ENCODE measurements at regions not wholly inside any gene's neighbourhood (a gene's known extent, or its start where the extent isn't known, plus 50 kb on each side); places are given as distances from the start of the nearest gene placed in this dataset.
"Not testable (repeated sequence)": the region's sequence is repeated elsewhere in the genome, so short reads cannot be mapped to it uniquely, and the experiment has no call there.

DNA sequence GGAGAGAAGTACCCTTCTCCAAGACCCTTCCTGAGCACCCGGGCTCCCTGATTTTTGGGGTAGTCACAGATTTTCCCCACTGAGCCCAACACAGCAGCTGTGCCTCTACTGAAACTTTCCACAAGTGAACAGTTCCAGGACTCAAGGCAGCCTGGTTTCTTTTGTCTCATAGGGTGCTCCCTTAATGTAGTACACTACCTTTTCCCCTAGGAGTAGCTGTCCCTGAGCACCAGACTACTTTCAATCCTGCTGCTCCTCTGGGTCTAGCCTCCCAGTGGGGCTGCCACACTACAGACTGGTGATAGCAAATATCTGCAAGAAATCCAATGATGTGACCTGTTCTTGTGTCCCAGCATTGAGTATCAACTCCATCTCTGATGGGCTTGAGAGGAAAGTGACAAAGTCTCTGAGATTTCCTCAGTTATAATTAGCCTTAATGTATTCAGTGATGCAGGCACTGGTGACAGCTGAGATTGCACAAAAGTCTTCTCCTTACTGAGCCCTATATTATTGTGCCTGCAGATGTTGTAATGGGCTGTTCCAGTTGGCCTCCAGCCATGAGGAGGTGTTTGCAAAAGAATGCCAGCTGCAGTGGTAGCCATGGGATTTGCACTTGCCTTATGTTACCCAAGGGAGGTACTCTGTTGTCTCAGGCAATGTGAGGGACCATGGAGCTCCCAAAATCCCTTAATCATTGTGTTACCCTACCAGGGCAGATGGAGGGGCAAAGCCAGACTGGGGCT lies 1802.5 kb downstream of the EFNA5 start:
- DNase-seq, result no peak

DNA sequence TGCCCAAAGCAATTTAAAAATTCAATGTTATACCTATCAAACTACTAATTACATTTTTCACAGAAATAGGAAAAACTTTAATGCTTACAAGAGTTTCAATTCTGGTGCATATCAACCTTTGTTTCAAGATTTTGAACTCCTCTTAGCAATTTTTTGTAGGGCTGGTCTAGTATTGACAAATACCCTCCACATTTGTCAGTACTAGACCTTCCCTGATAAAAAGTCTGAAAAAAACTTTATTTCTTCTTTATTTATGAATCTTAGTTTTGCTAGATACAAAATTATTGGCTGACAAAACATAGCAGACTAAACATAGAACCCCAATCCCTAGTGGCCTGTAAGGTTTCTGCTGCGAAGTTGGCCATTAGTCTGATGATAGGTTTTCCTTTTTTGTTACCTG lies 1804.9 kb downstream of the EFNA5 start:
- no peak for DNase-seq

DNA sequence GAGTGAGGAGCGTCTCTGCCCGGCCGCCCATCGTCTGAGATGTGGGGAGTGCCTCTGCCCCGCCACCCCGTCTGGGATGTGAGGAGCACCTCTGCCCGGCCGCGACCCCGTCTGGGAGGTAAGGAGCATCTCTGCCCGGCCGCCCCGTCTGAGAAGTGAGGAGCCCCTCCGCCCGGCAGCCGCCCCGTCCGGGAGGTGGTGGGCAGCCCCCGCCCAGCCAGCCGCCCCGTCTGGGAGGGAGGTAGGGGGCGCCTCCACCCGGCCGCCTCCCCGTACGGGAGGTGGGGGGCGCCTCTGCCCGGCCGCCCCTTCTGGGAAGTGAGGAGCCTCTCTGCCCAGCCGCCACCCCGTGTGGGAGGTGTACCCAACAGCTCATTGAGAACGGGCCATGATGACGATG lies 1811.4 kb downstream of the EFNA5 start:
- DNase-seq, result not testable (repeated sequence)

GRCh38 chr5:105849701-105850100 lies 1821.0 kb downstream of the EFNA5 start:
- no peak for DNase-seq

- no peak for DNase-seq
Measured at GRCh38 chr5:105840800-105841199, 1829.9 kb downstream of the EFNA5 start.

GRCh38 chr5:105836887-105837286 lies 1833.8 kb downstream of the EFNA5 start:
- DNase-seq, result no peak

DNA sequence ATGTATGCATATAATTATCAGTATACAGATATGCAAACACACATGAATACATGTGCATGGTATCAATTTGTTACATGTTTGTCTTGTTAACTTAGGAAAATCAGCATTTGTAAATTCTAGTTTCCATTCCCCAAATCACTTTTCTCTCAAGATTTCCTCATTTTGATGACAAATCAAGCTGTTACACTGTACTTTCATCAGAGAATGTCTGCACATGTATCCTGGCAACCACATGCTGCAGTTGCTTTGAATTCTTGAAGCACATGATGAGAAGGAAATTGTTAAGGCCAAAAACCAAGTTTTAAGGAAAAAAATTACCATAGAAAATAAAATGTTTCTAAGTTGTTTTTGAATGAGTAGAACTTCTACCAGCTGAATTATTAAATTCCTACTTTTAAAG lies 1834.5 kb downstream of the EFNA5 start:
- DNase-seq, result no peak

DNA sequence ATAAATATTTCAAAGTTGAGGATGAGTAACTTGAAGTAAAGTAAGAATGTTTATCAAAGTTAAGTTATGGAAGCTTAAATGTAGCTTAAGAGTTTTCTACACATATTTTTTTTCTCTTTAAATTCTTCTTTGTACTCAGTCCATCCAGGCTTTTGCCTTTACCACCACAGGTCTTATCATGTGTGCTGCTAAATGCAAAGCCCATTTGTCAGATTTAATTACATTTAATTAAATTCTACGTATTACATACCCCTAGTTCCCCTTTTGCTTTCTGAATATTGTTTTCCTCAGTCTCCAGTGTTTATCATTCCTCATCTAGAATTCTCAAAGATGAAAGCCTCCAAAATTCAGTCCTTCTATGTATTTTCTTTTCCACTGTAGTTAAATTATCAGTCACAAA lies 1841.9 kb downstream of the EFNA5 start:
- no peak for DNase-seq

DNA sequence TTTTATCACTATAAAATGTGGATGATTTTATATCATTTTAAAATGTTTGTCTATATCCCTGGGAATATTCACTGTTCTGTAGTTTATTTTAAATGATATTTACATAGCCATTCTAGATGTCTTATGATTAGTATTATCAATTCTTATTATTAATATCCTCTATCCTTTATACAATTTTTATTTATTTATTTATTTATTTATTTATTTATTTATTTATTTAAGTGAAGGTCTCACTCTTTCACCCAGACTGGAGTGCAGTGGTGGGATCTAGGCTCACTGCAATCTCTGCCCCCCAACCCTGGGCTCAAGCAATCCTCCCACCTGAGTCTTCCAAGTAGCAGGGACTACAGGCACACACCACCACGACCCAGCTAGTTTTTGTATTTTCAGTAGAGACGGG lies 1848.9 kb downstream of the EFNA5 start:
- DNase-seq, result no peak

DNA sequence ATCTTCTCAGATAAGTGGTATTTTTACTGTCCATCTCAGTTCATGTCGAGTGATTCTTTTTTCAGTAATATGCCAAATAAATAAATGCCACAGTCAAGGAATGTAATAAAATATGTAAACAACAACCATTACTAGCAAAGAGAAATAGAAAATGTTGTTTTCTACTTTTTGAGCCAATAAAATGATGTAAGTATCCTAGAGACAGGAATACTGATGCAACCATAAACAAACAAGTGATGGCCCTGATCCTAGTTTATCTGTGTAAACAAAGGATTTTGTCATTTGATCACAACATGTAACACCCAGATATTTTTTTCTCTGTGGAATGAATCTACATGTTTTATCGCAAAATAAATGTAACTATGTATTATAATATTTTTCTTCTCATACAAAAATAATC lies 1852.8 kb downstream of the EFNA5 start:
- no peak for DNase-seq

DNA sequence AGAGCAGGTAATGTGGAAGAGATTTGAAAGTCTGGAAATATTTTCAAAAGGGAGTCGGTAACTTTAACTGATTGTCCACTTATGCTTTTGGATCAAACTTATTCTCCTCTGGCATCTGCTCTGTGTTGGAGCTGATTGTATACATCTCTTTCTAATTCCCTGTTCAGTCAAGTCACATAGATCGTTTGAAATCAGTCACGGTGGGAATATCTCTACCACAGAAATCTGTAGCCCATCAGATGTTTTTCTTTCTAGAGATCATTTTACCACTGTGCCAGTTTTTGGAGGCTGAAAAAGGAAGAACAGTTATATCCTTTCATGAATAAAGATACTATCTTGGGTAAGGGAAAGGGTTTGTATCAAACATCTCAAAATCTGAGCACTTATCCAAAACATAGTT lies 1853.3 kb downstream of the EFNA5 start:
- no peak for DNase-seq

DNA sequence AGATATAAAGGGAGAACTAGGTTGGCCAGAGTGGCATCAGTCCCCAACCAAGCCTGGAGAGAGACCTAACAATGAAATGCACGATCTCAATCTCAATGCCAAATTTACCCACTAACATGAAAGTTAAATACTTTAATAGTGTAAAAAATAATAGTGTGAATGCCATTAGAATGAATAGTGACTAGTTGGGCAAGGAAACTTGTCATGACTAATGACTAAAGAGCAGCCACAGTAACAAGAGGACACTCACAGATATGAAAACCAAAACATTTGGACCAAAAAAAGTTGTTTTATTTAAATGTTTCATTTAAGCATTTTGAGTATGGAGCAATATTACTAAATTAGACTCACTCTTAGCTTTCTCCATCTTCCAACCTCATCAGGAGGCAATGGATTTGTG lies 1853.8 kb downstream of the EFNA5 start:
- DNase-seq, result no peak

- DNase-seq, result no peak
Measured at GRCh38 chr5:105812304-105812703, 1858.4 kb downstream of the EFNA5 start.

DNA sequence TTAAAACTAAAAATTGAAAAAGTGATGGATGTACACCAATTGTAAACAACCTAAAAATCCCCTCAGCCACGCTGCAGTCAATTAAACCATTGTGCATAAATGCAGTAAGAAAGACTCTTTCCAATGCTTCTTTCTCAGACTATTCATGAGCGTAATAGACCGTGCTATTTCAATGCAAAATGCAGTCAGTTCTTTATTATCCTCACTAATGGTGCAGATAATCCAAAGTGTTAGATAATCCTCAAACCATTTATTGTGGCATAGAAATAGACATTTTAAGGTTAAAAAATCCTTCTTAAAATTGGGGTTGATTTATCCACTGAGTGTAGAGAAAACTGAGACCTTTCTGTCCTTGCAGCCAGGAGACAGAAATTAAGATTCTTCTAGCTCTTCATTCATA lies 1862.8 kb downstream of the EFNA5 start:
- DNase-seq, result no peak

DNA sequence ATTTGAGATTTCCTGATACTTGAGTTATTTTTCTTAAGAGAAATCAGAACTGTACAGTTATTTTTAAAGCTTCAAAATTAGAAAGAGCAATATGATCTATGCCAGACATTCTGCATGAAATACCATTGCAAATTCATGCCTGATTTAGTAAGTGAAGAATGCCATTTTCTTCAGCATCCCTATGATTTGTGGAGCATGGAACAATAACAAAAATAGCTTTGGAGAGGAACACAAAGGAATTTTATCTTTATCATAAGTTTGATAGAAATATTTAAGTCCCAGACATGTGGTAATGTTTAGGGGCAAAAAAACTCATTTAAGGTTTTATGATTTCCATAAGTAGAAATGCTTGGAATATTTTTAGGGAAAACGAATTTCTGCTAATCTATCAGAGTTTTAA lies 1863.4 kb downstream of the EFNA5 start:
- DNase-seq, result no peak

- no peak for DNase-seq
Measured at GRCh38 chr5:105806596-105806995, 1864.1 kb downstream of the EFNA5 start.

DNA sequence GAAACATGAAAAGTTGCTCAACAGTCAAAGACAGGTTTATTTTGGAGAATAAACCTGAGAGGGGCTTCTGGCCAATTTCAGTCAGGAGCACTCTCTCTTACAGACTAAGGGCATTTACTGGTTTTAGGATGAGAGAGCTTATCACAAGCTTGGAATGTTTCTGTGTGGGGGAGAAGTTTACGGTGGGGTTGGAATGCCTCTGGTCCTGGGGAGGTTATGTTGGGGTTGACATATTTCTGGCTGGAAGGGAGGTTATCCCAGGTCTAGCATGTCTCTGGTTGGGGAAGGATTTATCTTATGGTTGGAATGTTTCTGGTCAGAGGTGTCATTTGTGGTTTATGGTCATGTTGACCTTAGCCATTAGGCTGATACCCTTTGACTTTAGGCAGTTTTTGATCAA lies 1867.3 kb downstream of the EFNA5 start:
- DNase-seq, result no peak

DNA sequence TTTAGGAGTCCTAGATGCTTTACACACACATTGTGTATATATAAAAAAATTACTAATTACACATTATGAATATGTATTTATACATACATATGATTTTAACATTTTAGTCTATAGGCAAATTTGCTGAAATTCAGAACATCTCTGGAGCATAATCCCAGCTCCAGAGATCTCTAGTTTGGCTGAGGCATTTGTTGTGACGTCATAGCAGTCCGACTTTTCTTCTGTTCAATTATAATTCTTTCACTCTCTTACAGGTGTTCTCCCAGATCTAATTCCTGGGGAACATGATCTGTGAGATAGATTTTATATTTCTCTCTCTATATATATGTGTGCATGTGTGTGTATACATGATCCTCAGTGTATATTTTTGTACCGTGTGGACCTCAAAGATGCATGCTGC lies 1876.2 kb downstream of the EFNA5 start:
- no peak for DNase-seq

GRCh38 chr5:105789246-105789645 lies 1881.5 kb downstream of the EFNA5 start:
- no peak for DNase-seq

DNA sequence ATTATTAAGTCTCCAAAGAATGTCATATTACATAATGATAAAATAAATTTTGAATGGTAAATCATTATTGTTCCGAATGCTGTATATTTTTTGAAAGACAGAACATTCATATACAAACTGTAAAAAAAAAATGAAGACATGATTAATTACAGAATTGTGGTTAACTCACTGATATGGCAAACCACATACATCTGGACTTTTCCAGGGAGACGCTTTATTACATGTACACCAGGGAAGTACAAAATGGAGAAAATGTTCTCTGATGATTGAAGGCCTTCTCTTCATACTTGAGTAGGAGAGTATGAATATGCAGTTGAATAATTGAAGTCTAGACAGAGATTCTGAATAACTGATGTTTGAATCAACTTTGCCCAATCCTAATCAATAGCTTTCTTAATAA lies 1886.9 kb downstream of the EFNA5 start:
- no peak for DNase-seq

GRCh38 chr5:105782501-105782900 lies 1888.2 kb downstream of the EFNA5 start:
- DNase-seq, result no peak

DNA sequence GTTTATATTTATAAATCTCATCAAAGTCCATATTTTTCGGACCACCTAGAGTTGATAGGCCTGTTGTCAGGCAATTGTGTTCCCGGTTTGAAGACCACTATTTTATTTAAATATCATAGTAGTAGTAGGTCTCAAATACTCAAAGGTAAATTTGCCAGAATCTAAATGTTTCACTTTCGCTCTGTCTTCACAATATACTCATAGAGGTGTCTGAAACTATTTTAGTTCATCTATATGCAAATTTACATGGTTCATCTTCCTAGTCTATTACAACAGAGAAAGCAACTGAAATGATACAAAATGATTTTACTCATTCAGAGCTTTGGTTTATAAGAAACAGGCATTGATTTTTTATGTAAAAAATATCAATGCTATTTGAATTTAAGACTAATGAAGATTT lies 1897.5 kb downstream of the EFNA5 start:
- DNase-seq, result no peak

DNA sequence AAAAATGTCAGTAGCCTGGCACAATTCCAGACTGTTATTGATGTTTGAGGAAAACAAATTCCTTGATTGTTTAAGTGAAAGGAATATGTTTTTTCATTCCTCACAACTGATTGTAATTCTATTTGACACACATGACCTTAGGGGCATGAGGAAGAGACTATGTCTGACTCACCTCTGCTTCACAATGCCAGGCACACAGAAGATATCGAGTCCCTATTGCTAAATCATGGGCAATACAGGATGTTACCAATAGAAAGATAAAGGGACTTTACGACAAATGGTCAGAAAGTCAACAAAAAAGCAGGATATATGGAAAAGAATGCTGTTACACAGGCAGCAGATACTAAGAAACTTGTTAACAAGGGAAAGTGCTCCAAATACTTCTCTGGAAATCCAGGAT lies 1903.5 kb downstream of the EFNA5 start:
- DNase-seq, result no peak

- DNase-seq, result no peak
Measured at GRCh38 chr5:105762728-105763127, 1908.0 kb downstream of the EFNA5 start.

DNA sequence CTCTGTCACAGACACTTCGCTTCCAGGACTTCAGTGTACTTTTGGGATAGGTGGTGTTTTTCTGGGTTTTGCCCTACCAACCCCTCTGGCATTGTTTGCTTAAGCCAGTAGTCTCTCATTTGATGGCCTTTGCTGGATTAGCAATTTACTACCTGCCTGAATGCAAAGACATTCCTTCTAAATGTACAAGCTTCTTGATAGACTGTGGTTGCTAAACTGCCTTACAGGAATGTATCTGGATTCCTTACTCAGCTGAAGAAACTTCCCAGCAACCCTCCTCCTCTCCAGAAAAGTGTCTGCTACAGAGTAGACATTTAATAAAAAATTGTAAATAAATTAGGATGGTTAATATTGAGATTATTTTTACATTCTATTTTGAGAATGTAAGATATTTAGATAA lies 1916.7 kb downstream of the EFNA5 start:
- no peak for DNase-seq

DNA sequence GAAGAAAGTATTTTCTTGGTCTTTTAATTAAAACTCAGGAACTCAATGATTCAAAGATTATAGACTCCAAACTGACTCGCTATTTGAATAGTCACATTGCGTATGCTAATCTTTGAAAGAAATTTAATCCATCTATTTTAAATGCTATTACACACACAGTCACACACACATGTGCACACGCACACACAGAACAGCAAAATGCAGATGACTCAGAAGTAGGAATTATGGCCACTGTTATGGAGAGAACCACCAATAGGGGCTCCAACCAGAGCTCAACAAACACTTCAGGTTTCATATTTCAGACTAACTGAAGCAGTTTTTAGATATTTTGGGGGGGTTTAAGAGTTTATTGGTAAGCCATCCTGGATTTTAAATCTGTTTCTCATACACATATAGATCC lies 1917.9 kb downstream of the EFNA5 start:
- no peak for DNase-seq
